Sigmoid colon (tissue), 6 donors: ENCODE measurements at regions not wholly inside any gene's neighbourhood (a gene's known extent, or its start where the extent isn't known, plus 50 kb on each side); places are given as distances from the start of the nearest gene placed in this dataset.

Source experiments
- DNase-seq: peaks from one replicate; pipeline ENCODE4 v3.0.0-alpha.2; 2019
- H3K27ac ChIP-seq, 4 donors: fragments of 200-600 bp; sonication (generic); one replicate each; pipeline ENCODE4 v1.5.1; 2016 to 2019; ENCODE audit warnings: mild to moderate bottlenecking in 1 of 4
- H3K27me3 ChIP-seq, 3 donors: fragments of 200-600 bp; sonication (generic); one replicate each; pipeline ENCODE4 v1.5.1; 2019; ENCODE audit warnings: mild to moderate bottlenecking in 1 of 3
- H3K36me3 ChIP-seq, 4 donors: fragments of 200-600 bp; sonication (generic); one replicate each; pipeline ENCODE4 v1.5.1; 2016 to 2019
- H3K4me1 ChIP-seq, 4 donors: fragments of 200-600 bp; sonication (generic); one replicate each; pipeline ENCODE4 v1.5.1; 2017 to 2019
- H3K4me3 ChIP-seq, 4 donors: fragments of 200-600 bp; sonication (generic); one replicate each; pipeline ENCODE4 v1.5.1; 2017 to 2019; ENCODE audit warnings: mild to moderate bottlenecking in 2 of 4, moderate library complexity in 1 of 4
- H3K9me3 ChIP-seq, 4 donors: fragments of 200-600 bp in 3 of 4; sonication (generic) in 3 of 4; one replicate each; pipeline versions ENCODE4 v1.5.1 to v1.6.1; 2013 to 2019
- EP300 ChIP-seq, 4 donors: sonication (generic); formaldehyde crosslinking; IDR thresholded peaks; one replicate each; pipeline ENCODE4 v1.6.1; 2017; ENCODE audit warnings: antibody characterized with exemption in 4 of 4
- POLR2A ChIP-seq, 2 donors: fragments of 450-650 bp; IDR thresholded peaks; one replicate each; pipeline ENCODE4 v1.6.1; 2016; ENCODE audit warnings: antibody characterized with exemption in 2 of 2, mild to moderate bottlenecking in 2 of 2, moderate library complexity in 2 of 2
- POLR2AphosphoS5 ChIP-seq, 4 donors: sonication (generic); formaldehyde crosslinking; IDR thresholded peaks; one replicate each; pipeline ENCODE4 v1.6.1; 2017; ENCODE audit warnings: antibody characterized with exemption in 4 of 4
- WGBS, 2 donors: extraction: QIAGEN DNeasy Blood & Tissue Kit; methylation state at CpG; one replicate each; pipeline ENCODE4 v1.1.7; 2013; 5-methylcytosine and 5-hydroxymethylcytosine counted together
- intact Hi-C: fragments of 100-400 bp; cut with DNase I; formaldehyde crosslinking; loops from one replicate; pipeline ENCODE4 v1.15.1; 2023
- TF ChIP-seq, protein P1 (sequence below), 4 experiments: fragments of 450-650 bp in 3 of 4; fragments of 200-600 bp in 1 of 4; IDR thresholded peaks; one replicate each; pipeline ENCODE4 v1.5.1; 2016 to 2019; ENCODE audit warnings: antibody characterized with exemption in 4 of 4, mild to moderate bottlenecking in 3 of 4, moderate library complexity in 2 of 4
- donor health status: healthy with polysubstance abuse.
- donor health status: healthy.

DNA sequence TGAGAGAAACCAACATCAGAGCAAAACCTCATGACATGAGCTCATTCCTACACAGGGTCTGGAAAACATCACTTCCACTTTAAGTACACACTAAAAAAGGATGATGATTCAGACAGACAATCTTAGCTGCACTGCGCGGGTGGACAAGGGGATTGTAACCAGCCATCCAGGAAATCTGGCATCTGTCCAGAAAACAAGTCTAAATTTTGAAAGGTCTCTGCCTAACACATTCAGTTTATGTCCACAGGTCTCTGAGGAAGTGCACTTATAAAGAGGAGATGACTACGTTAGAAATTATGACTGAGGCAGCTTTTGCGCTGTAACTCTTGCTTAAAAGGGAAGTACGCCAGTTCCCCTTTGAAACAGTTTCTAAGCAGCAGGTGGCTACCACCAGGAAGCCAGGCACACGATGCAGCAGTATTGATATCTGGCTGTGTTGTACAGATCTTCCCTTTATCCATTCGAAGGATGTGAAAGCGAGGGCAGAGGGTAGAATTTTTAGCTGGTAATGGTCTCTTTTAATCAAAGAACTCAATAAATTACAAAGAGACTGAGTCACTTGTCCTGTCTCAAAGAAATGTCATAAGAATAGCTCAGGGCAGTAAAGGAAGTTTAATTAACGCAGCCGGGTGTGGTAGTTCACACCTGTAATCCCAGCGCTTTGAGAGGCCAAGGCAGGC, 128.0 kb downstream of the SETD4 start:
- Histone ChIP-seq H3K4me3 (no peak overlapping the region), H3K36me3 (no peaks in the 10 kb centered on the region), H3K4me1 (peaks cover 0 to 27% (median 23%) of the 10 kb centered on the region in 4 donors), H3K27me3 (no peaks in the 10 kb centered on the region), H3K9me3 (no peaks in the 10 kb centered on the region), H3K27ac (peak overlapping the region; percentile 33 to 66 (median 63))
- TF ChIP-seq EP300 (IDR thresholded peaks at IDR 0.05) (peak in 3 of 4 donors; percentile 5 to 66 (median 53)), POLR2AphosphoS5 (IDR thresholded peaks at IDR 0.05) (peak; percentile 87 to 97 (median 96)), POLR2A (IDR thresholded peaks at IDR 0.05) (no peak)
- TF ChIP-seq, protein P1, sequence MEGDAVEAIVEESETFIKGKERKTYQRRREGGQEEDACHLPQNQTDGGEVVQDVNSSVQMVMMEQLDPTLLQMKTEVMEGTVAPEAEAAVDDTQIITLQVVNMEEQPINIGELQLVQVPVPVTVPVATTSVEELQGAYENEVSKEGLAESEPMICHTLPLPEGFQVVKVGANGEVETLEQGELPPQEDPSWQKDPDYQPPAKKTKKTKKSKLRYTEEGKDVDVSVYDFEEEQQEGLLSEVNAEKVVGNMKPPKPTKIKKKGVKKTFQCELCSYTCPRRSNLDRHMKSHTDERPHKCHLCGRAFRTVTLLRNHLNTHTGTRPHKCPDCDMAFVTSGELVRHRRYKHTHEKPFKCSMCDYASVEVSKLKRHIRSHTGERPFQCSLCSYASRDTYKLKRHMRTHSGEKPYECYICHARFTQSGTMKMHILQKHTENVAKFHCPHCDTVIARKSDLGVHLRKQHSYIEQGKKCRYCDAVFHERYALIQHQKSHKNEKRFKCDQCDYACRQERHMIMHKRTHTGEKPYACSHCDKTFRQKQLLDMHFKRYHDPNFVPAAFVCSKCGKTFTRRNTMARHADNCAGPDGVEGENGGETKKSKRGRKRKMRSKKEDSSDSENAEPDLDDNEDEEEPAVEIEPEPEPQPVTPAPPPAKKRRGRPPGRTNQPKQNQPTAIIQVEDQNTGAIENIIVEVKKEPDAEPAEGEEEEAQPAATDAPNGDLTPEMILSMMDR (IDR thresholded peaks at IDR 0.05): peak in 1 of 4 experiments; percentile 13
- DNase-seq: peak; percentile 88
- WGBS, 2 donors: 15 to 18% methylated on average over 11 of the region's 11 CpGs
- intact Hi-C loops: loop anchor here (5.0 to 10.0 kb wide), 2 partner anchors 90 to 888 kb away; partner anchors contain the start of gene RUNX1

DNA sequence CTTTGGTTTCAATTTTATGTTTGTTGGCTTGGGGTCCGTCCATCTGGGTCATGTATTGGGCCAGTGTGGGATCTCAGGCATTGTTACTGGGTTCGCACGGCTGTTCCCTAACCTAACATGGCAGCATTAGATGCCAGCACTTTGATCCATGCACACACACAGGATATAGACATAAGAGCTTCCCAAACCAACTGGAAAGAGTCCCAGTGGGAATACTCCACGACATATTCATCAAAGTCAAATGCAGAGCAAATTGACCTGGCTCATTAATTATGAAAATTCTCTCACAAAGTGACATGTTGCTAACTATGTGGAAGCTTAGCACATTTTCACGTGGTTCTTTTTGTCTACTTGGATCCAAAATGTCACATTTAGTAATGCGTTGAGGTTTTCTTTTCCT, 130.4 kb downstream of the SETD4 start:
- intact Hi-C loops: loop anchor here (5.0 to 10.0 kb wide), 3 partner anchors 92 to 1403 kb away; partner anchors contain the start of gene RUNX1
- TF ChIP-seq, protein P1 (IDR thresholded peaks at IDR 0.05): no peak
- no peak for TF ChIP-seq POLR2A (IDR thresholded peaks at IDR 0.05)
- no peak for TF ChIP-seq POLR2AphosphoS5 (IDR thresholded peaks at IDR 0.05)
- TF ChIP-seq EP300 (IDR thresholded peaks at IDR 0.05): no peak
- no peak overlapping the region for H3K4me3 ChIP-seq
- no peaks in the 10 kb centered on the region for H3K36me3 ChIP-seq
- no peaks in the 10 kb centered on the region for H3K9me3 ChIP-seq
- peaks cover 0 to 32% (median 29%) of the 10 kb centered on the region in 4 donors for H3K4me1 ChIP-seq
- no peak for DNase-seq
- H3K27ac ChIP-seq: peak overlapping the region in 1 of 4 donors; percentile 28
- no peaks in the 10 kb centered on the region for H3K27me3 ChIP-seq
- 77 to 90% methylated on average over 6 of the region's 6 CpGs for WGBS, 2 donors

DNA sequence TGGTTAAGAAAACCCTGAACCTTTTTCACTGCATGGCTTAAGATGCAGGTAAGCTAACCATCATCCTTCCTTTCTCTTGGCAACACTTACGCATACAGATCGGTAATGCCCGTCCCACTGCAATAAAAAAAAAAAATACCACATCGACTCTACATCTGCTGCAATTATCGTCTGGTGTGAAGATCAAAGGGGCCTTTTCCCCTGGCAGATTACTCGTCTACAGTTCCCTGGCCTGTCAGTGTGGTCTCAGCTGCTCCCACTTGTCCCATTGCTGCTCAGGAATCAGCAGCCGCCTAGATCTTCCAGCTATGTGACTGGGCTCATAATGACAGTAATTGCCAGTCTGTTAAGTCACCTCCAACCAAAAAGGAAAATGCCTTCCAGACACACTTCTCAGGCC, 133.1 kb downstream of the SETD4 start:
- no peak for DNase-seq
- Histone ChIP-seq H3K36me3 (no peaks in the 10 kb centered on the region), H3K27me3 (no peaks in the 10 kb centered on the region), H3K4me1 (peaks cover 0 to 21% (median 14%) of the 10 kb centered on the region in 4 donors), H3K4me3 (no peak overlapping the region), H3K27ac (no peak overlapping the region), H3K9me3 (no peaks in the 10 kb centered on the region)
- intact Hi-C loops: loop anchor here (5.0 kb wide), 1 partner anchor 1400 kb away; no protein-coding TSS in a partner anchor
- 15 to 59% methylated on average over 7 of the region's 7 CpGs for WGBS, 2 donors
- TF ChIP-seq POLR2AphosphoS5 (IDR thresholded peaks at IDR 0.05): no peak
- TF ChIP-seq, protein P1 (IDR thresholded peaks at IDR 0.05): no peak

DNA sequence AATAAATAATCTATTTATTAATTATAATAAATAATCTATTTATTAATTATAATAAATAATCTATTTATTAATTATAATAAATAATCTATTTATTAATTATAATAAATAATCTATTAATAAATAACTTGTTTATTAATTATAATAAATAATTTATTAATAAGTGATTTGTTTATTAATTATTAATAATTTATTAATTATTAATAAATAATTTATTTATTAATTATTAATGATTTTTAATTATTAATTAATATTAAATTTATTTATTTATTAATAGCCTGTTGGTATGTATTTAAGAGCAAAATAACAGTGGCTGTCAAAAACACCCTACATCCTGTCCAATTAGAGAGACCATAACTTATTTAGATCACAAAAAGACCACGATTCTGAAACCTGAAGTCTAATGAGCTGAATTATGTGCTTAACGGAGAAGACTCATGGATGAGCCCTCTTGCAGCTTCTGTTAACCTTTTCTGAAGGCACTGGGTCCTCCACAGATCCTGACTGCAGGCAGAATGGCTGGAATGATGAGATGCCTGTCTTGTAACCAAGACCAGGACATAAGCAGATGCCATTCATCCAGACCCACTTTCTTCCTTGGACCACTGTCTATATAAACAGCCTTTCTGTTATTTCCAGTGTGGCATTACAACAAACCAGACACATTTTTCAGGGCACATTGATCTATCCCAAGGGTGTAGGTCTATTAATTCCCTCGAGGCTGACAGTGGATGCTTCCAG, 134.2 kb downstream of the SETD4 start:
- Histone ChIP-seq H3K27me3 (no peaks in the 10 kb centered on the region), H3K9me3 (no peaks in the 10 kb centered on the region), H3K36me3 (no peaks in the 10 kb centered on the region), H3K27ac (no peak overlapping the region), H3K4me1 (peaks cover 0 to 12% (median 6%) of the 10 kb centered on the region in 4 donors), H3K4me3 (no peak overlapping the region)
- intact Hi-C loops: loop anchor here (5.0 kb wide), 1 partner anchor 1399 kb away; no protein-coding TSS in a partner anchor
- 57 to 81% methylated on average over 3 of the region's 3 CpGs for WGBS, 2 donors
- TF ChIP-seq POLR2A (IDR thresholded peaks at IDR 0.05) (no peak), POLR2AphosphoS5 (IDR thresholded peaks at IDR 0.05) (no peak), EP300 (IDR thresholded peaks at IDR 0.05) (no peak)
- TF ChIP-seq, protein P1 (IDR thresholded peaks at IDR 0.05): no peak
- DNase-seq: no peak
